HepG2 (cell line): ENCODE measurements at regions not wholly inside any gene's neighbourhood (a gene's known extent, or its start where the extent isn't known, plus 50 kb on each side); places are given as distances from the start of the nearest gene placed in this dataset.
A peak's percentile ranks its signal among the peaks of the same experiment; 100 is the strongest.

ENCODE experiments used
- ATAC-seq: fragments of 200-7000 bp; cut with Tn5 transposase; 3 replicates; pipeline ENCODE4 v1.9.1; 2020; ENCODE audit warnings: mild to moderate bottlenecking, moderate library complexity
- BruUV-seq: library from RNA; stranded (reverse); fragments of 400-500 nt; replicated peaks from 2 replicates; lab custom pipeline; 2021; lab: Mats Ljungman, UMichigan
- CTCF ChIA-PET: fragments of 300-600 bp; formaldehyde crosslinking; extraction: SDS; loops from one replicate; lab custom pipeline; 2021; ENCODE audit warnings: low total read pairs, inconsistent platforms, low intra/inter-chr PET ratio; lab: Yijun Ruan, JAX
- POLR2A ChIA-PET: fragments of 350-600 bp; sonication (Branson Sonifier 250); formaldehyde crosslinking; loops from one replicate; lab custom pipeline; 2020; ENCODE audit warnings: antibody characterized with exemption, inconsistent platforms; lab: Yijun Ruan, JAX
- DNase-seq: peaks from one replicate; pipeline ENCODE4 v3.0.0-alpha.2; 2015; ENCODE audit warnings: low spot score
- FAIRE-seq: peaks from 3 replicates; lab custom pipeline; 2011; peaks lifted over from hg19 to GRCh38; lab: Jason Lieb, UNC
- H2AFZ ChIP-seq: one replicate; pipeline ENCODE4 v1.6.1; 2011; ENCODE audit warnings: low read length, inconsistent platforms
- H3K27ac ChIP-seq: fragments of 300-600 bp; 3 replicates; pipeline ENCODE4 v1.8.0; 2011; ENCODE audit warnings: mixed run types, mild to moderate bottlenecking, mixed read lengths, low read length, inconsistent platforms; ENCODE audit not compliant: insufficient read depth; ENCODE audit errors: extremely low read length
- H3K27me3 ChIP-seq, 2 experiments: fragments of 200-600 bp in 1 of 2; 2 replicates in 1 of 2; 3 replicates in 1 of 2; pipeline versions ENCODE4 v1.6.0 to v1.8.0; 2011; ENCODE audit warnings: low read length in 2 of 2, mild to moderate bottlenecking in 2 of 2, moderate library complexity in 2 of 2, inconsistent platforms in 1 of 2; ENCODE audit not compliant: insufficient read depth in 2 of 2, control insufficient read depth in 1 of 2
- H3K36me3 ChIP-seq, 2 experiments: fragments of 200-600 bp in 1 of 2; replicated peaks in 1 of 2; 2 replicates in 1 of 2; 3 replicates in 1 of 2; pipeline versions ENCODE4 v1.5.1 to v1.8.0; 2011; ENCODE audit warnings: low read length in 2 of 2, inconsistent platforms in 1 of 2; ENCODE audit not compliant: insufficient read depth in 2 of 2, control insufficient read depth in 1 of 2
- H3K4me1 ChIP-seq: 2 replicates; pipeline ENCODE4 v1.5.1; 2012; ENCODE audit warnings: low read length, inconsistent platforms; ENCODE audit not compliant: insufficient read depth
- H3K4me2 ChIP-seq: 2 replicates; pipeline ENCODE4 v1.6.0; 2011; ENCODE audit warnings: low read depth, low read length, inconsistent platforms
- H3K4me3 ChIP-seq, 3 experiments: fragments of 200-600 bp in 1 of 3; sonication (generic), shearing (Covaris generic) in 1 of 3; replicated peaks in 1 of 3; 2 replicates each; pipeline ENCODE4 v1.5.1; 2011 to 2016; ENCODE audit warnings: low read length in 3 of 3, inconsistent platforms in 2 of 3, low read depth in 2 of 3, mild to moderate bottlenecking in 2 of 3, control low read depth in 1 of 3, mixed read lengths in 1 of 3; ENCODE audit not compliant: insufficient read depth in 1 of 3
- H3K79me2 ChIP-seq: one replicate; pipeline ENCODE4 v1.6.1; 2011; ENCODE audit warnings: low read length, inconsistent platforms; ENCODE audit not compliant: insufficient read depth
- H3K9ac ChIP-seq: 2 replicates; pipeline ENCODE4 v1.6.0; 2011; ENCODE audit warnings: mild to moderate bottlenecking, low read depth, low read length, inconsistent platforms; ENCODE audit not compliant: insufficient read depth
- H3K9me3 ChIP-seq: 2 replicates; pipeline ENCODE4 v1.5.1; 2012; ENCODE audit warnings: mild to moderate bottlenecking, low read length
- H4K20me1 ChIP-seq: 2 replicates; pipeline ENCODE4 v1.6.0; 2011; ENCODE audit warnings: inconsistent platforms, mild to moderate bottlenecking, low read length, moderate library complexity; ENCODE audit not compliant: insufficient read depth
- KDM5A ChIP-seq: fragments of 200-600 bp; sonication (generic); IDR thresholded peaks from 2 replicates; pipeline ENCODE4 v1.7.0; 2018; ENCODE audit warnings: antibody characterized with exemption, mild to moderate bottlenecking, low read length, borderline replicate concordance
- PCBP2 ChIP-seq: fragments of 200-400 bp; formaldehyde crosslinking; optimal IDR thresholded peaks from 2 replicates; pipeline ENCODE3; 2018; ENCODE audit warnings: low read length, low read depth; ENCODE audit not compliant: poor library complexity, severe bottlenecking
- ZBTB42 ChIP-seq: sonication (generic); formaldehyde crosslinking; IDR thresholded peaks from 2 replicates; pipeline ENCODE4 v1.5.0; 2020; ENCODE audit warnings: mild to moderate bottlenecking, missing genetic modification reagents
- WGBS: methylation state at CpG from one replicate; pipeline ENCODE4 v1.1.6; 2017; ENCODE audit warnings: low lambda C conversion rate; 5-methylcytosine and 5-hydroxymethylcytosine counted together
- in situ Hi-C: cut with HindIII; loops from 2 replicates; pipeline ENCODE4 v1.10.0; 2017; ENCODE audit warnings: low pct_unique_long_range_greater_than_20kb; ENCODE audit not compliant: extremely low pct_ligation_motif_present
- intact Hi-C: fragments of 100-400 bp; cut with micrococcal nuclease; formaldehyde crosslinking; loops from one replicate; pipeline ENCODE4 v1.10.0; 2022; ENCODE audit not compliant: unreplicated experiment
- TF ChIP-seq, protein P1 (sequence below): IDR thresholded peaks from 2 replicates; pipeline ENCODE4 v1.6.1; 2016

DNA sequence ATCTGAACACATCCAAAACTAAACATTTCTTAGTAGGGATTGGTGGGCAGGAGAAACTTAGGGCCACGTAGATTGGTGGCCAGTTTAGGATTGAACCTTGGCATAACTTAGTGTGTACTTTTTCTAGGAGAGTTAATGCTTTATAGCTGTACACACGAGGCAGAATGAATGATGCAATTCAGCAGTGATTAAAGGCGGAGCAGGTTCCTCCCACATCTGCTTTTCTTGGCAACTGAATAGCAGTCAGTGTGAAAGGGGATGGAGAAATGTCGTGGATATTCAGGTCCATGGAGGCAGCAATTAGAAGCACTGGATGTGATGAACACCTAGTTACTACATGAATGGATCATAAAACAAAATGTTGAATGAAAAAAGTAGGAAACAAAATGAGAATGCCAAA is 493.8 kb downstream of the FUT8 start (continued):
- no peak for TF ChIP-seq ZBTB42 (CRISPR knock-in tag)

DNA sequence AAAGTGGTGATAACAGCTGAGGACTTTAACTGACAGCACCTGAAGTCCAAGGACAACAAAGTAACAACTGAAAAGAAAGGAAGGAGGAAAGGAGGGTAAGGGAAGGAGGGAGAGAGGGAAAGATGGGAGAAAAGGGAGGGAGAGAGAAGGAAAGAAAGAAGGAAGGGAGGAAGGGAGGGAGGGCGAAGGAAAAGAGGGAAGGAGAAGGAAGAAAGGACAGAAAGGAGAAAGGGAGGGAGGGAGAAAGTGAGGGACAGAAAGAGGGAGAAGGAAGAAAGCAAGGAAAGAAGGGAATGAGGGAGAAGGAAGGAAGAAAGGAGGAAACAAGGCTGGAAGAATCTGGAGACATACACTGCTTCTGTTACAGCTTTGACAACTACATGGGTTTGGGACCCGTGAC is 494.4 kb downstream of the FUT8 start:
- no TSS peak for BruUV-seq
- intact Hi-C loops (no loop called here), in situ Hi-C loops (no loop called here)
- Histone ChIP-seq H3K4me1 (no peaks in the 10 kb centered on the region), H3K9me3 (no peaks in the 10 kb centered on the region), H3K27me3 (no peaks in the 10 kb centered on the region), H3K36me3 (no peaks in the 10 kb centered on the region), H3K4me2 (no peak overlapping the region), H4K20me1 (no peaks in the 10 kb centered on the region), H2AFZ (no peak overlapping the region), H3K4me3 (no peak overlapping the region), H3K9ac (no peak overlapping the region), H3K79me2 (no peaks in the 10 kb centered on the region), H3K27ac (no peak overlapping the region)
- FAIRE-seq (no peak), DNase-seq (no peak), ATAC-seq (no peak)
- POLR2A ChIA-PET, result no interaction called here
- CTCF ChIA-PET, result no interaction called here
- WGBS, result 5% methylated on average over 2 of the region's 2 CpGs
- TF ChIP-seq PCBP2, result peak; percentile 34
- TF ChIP-seq, protein P1, sequence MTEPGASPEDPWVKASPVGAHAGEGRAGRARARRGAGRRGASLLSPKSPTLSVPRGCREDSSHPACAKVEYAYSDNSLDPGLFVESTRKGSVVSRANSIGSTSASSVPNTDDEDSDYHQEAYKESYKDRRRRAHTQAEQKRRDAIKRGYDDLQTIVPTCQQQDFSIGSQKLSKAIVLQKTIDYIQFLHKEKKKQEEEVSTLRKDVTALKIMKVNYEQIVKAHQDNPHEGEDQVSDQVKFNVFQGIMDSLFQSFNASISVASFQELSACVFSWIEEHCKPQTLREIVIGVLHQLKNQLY, result no peak

DNA sequence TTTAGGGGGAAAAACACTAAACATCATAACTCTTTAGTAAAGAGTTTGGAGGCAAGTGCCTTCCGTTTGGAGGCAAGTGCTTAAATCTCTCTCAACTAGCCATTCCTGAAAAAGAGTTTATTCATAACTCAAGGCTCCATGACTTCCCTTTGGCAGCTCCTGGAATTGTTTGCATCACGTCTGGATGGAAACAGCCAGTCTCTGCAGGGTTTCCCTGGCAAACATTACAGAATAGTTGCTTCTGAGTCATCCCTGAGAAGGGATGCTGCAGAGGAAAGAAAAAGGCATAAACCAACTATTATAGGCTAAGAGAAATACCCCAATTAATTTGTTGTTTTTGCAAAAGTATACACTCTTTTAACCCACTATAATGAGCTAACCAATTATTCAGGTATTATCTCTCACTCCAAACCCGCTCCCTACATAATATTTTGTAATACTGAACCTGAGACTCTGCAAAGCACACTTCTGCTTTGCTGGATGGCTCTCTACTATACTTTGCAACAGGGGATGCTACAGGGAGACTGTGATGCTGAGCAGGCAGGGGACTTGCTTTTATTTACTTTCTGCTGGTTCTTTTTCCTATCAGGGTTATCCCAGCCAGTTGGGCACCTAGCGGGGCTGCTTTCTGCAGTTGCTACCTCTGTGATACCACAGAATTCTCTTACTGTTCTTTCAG is 497.7 kb downstream of the FUT8 start:
- no peaks in the 10 kb centered on the region for H4K20me1 ChIP-seq
- 1% methylated on average over 4 of the region's 4 CpGs for WGBS
- CTCF ChIA-PET, result no interaction called here
- H2AFZ ChIP-seq, result no peak overlapping the region
- FAIRE-seq, result no peak
- H3K9ac ChIP-seq, result no peak overlapping the region
- TF ChIP-seq KDM5A, result no peak
- no peak overlapping the region for H3K27ac ChIP-seq
- in situ Hi-C loops, result no loop called here
- H3K9me3 ChIP-seq, result no peaks in the 10 kb centered on the region
- H3K36me3 ChIP-seq, result no peaks in the 10 kb centered on the region
- H3K4me1 ChIP-seq, result no peaks in the 10 kb centered on the region
- H3K27me3 ChIP-seq, result no peaks in the 10 kb centered on the region
- POLR2A ChIA-PET, result no interaction called here
- DNase-seq, result no peak
- BruUV-seq, result no TSS peak
- no peaks in the 10 kb centered on the region for H3K79me2 ChIP-seq
- intact Hi-C loops, result no loop called here
- no peak overlapping the region for H3K4me3 ChIP-seq
- ATAC-seq, result no peak
- H3K4me2 ChIP-seq, result no peak overlapping the region
